ENCODE measurements at regions not wholly inside any gene's neighbourhood (a gene's known extent, or its start where the extent isn't known, plus 50 kb on each side); places are given as distances from the start of the nearest gene placed in this dataset.
"Not testable (repeated sequence)": the region's sequence is repeated elsewhere in the genome, so short reads cannot be mapped to it uniquely, and the experiment has no call there.

DNA sequence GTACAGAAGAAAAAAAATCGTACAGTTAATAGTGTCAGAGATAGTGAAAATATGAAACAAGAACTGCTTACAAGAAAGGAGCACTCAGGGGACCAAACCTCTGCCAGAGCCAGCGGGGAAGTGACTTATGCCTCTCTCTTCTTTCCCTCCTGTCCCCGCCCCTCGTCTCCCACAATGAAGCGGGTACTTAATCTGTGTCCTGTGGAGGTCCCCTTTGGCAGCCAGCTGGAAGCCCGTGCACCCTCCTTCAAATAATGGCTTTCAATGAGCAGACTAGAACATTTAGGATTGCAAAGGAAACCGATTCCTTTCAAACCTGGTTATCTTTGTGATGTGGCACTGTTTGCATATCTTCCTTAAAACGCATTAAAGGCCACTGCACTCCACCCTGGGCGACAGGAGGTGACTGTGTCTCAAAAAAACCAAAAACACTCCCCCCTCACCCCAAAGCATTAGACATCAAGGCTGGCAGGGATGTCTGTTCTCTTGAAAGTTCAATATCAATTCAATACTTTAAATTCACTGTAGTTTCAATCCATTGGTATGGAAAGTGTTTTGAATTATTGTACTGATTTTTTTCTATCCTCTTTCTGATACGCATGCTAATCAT, 51.7 kb downstream of the PPIAL4C start:
- DNase-seq, result not testable (repeated sequence)

DNA sequence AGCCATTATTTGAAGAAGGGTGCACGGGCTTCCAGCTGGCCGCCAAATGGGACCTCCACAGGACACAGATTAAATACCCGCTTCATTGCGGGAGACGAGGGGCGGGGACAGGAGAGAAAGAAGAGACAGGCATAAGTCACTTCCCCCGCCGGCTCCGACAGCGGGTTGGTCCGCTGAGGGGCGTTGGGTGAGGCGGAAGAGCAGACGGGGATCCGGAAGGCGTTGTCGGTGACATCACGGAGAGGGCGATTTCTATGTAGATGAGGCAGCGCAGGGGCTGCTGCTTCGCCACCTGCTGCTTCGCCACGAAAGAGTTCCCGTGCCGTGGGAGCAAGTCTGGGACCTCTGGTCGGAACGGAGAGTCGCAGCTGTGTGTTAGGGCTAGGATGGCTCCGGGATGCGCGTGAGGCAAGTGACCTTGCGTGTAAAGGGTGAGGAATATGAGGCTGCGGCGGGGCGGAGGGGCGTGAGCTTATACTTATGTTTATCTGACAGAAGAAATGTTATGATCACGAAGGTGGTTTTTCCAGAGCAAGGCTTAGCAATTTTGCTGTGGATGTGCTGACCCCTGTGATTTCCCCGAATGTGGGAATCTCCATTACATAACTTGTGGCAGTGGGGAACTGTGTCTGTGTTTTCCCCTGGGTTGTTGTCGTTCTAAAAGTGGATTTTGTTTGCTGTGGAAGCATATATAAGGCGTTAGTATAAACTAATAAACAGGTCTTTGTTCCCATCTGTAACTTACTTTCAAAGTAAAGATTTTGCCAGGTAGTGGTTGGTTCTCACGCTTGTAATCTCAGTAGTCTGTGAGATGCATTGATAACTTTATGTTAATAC, 52.9 kb downstream of the PPIAL4C start:
- peak; percentile 76 to 78 for DNase-seq

DNA sequence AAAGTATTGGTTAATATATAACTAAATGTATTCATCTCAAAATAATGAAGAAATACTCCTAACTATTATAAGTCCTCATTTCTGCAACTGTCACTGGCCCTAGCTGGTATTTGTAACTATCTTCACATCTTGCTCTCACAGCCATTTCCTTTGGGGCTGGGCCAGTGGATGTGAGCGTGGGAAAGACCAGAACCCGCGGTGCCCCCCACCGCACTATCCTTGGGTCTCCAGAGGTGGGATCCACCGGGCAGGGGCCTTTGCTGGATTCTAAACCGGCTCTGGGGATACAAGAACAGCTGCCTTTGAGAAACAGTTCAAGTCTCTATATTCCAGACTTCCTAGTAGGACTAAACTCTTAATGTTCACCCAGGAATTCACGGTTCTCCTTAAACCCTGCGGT, 54.8 kb downstream of the PPIAL4C start:
- DNase-seq, result not testable (repeated sequence)

DNA sequence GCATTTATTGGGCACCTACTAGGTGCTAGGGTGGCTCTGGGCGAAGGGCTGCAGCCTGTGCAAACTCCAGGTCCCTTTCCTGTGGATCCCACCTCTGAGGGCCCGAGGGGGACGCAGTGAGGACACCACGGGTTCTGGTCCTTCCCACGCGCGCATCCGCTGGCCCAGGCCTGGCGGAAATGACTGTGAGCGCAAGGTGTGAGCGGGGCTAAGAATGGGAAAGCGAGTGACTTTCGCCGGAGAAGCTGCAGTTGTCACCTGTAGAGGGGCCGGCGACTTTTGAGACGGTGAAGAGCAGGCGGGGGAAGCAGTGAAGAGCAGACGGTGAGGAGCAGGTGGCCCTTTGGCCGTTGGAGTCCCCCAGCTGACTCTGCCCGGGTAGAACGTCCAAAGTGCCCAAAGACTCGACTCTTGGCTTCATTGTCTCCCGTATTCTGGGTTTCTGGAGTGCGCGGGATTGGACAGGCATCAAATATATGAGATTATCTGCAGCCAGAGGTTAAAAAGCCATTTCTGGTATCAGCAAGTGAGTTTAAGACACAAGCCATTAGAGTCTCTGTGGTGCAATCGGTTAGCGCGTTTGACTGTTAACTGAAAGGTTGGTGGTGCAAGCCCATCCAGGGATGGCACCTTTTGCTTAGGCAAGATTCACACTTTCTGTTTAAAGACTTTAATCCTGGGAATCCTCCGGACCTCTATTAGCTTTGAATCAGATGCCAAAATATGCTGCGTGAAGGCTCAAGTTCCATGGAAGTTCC, 55.4 kb downstream of the PPIAL4C start:
- not testable (repeated sequence) for DNase-seq

DNA sequence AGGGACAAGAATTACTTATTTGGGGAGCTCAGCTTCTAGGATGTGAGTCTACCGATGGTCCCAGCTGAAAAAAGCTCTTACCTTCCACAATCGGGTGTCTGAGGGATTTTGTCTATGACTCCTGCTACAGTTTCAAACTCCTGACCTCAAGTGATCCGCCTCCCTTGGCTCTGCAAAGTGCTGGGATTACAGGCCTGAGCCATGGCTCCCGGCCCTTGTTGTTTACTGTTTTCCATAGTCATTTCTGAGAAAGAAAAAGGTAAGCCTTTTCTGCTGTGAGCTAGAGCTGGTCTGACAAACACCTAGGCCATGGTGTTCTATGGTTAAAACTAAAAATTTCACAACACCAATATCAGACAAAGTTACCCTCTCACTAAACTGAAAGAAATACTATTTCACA, 57.5 kb downstream of the PPIAL4C start:
- not testable (repeated sequence) for DNase-seq

DNA sequence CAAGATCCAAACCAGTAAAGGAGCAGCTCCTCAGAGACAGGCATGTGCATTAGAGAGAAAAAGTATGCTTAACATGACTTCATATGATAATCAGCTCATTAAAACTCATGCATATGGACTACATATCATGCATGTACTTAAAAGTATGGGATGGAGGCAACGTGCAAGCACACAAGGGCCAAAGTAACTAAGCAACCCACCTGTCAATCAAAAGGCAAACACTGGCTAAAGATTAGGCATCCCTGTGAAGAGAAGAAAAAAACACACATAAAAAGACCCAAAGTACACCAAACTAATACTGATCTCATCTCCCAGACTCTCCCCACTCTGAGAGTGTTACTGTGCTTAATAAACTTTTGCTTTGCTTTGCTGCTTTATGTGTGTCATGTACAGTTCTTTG, 61.2 kb downstream of the PPIAL4C start:
- not testable (repeated sequence) for DNase-seq

DNA sequence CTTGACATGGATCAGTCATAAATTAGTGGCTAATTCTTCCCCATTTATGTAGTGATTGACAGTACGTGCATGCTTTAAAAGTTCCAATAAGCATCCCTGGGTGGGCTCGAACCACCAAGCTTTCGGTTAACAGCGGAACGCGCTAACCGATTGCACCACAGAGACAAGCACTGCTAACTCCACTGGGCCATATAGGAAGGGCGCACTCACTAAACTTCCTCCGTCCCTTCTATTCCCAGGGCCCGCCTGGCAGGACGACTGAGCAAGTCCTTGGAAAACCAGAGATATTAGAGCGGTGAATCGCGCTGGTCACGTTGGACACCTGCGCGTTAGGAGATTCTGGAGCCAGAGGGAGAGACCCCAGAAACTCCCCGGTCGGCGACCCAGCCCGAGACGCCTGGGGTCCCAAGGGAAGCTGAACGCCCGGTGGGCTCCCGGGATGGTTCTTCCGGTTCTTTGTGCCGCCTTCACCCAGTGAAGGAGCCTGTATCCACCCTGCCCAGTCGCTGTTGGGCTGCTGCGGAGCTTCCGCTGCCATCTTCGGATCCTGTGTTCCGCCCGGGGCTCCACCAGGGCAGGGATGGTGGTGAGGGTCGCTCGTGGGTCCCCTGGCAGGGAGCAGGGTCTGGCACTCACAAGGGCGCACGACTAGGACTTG, 62.8 kb downstream of the PPIAL4C start:
- DNase-seq, result not testable (repeated sequence)

DNA sequence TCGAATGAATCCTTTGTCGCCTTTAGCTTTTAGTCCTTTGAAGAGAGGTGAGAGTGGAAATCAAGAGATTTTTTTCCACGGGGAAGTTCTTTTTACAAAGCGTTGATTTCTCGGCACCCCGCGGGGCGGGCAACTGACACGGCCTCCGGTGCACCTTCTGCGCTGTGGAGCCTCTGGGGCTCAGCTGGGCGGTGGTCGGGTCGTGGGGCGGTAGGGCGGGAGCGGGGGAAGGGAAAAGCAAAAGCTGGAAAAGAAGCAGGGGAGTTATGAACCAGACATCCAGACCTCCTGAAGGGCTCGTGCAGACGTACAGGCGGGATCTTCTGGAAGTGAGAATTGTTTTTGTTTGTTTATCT, 63.3 kb downstream of the PPIAL4C start:
- DNase-seq, result not testable (repeated sequence)

DNA sequence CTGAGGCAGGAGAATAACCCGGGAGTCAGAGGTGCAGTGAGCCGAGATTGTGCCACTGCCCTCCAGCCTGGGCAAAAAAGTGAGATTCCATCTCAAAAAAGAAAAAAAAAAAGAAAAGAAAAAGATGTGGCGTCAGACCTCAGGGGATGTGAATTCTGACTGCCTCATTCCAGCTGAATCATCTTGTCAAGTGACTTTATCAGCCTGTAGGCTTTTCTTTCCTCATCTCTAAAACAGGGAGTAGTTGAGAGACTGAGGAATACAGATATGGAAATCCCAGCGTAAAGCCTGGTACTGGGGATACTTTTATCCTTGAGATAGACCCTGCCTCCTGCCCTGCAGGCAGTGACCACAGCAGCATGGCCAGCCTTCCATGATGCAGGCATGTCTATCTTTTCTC, 74.1 kb downstream of the PPIAL4C start:
- DNase-seq, result not testable (repeated sequence)

DNA sequence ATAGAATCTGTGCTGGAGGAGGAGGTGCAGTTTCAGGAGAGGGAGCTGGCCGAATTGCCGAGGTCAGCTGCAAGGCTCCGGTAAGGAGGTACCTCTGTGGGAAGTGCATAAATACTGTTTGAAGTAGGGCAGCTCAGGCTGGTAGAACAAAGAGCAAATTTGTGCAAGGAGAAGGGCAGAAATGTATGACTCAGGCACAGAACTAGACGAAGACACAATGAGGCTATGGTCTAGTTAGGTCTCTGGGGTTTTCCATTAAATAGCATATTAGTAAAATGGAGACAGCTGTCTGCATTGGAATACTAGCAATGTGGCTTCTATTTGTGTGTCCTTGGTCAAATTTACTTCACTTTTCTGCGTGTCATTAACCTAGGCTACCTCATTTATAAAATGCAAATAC, 74.5 kb downstream of the PPIAL4C start:
- not testable (repeated sequence) for DNase-seq

DNA sequence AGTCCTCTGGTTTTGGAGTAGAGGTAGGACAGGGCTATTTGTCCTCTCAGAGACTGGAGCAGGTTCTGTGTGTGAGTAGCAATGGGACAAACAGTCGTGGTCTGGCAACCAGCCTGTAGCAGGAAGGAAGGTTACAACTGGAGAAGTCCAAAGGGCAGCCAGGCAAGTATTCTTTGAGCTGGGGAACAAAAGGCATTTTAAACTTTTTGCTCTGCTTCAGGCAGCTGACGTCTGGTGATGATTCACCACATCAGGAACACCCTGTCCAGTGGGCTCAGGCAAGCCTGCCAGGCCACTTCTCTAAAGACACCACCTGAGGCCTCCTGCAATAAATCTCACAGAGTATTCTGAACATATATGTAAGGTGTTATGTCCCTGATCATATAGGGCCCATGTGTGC, 81.0 kb downstream of the PPIAL4C start:
- not testable (repeated sequence) for DNase-seq

DNA sequence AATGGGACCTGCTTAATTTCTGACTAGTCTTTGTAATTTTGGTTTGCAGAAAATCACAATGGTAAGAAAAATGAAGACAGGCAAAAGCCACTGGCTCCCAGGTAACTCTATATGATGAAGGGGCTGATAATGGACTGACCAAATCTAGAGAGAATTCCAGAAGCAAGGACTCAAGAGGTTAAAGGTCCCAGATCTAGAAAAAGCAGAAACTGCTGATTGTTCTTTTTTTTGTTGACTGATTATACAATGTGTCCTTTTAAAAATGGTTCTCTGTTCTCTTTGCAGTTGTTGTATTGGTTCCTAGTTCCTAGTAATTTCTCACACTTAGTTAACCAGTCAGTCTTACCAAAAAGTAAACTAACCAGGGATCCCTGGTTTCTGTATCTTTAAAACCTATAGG, 81.4 kb downstream of the PPIAL4C start:
- DNase-seq, result not testable (repeated sequence)

DNA sequence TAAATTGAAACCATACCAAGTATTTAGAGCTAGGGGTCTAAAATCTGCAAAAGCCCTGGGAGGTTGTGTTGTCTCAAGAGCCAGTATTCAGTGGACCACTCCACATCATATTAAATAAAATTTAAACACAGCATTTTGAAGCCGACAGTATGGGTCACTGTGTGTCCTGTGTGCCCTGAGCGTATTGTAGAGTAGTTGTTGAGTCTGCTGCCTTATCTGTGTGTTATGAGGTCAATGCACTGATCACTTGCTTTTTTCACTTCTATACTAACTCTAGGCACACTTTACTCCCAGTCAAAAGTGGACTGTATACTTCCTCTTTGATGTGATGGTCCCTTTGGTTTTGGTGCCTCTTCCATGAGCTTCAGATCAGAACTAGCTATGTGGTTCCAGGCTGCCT, 81.9 kb downstream of the PPIAL4C start:
- not testable (repeated sequence) for DNase-seq

DNA sequence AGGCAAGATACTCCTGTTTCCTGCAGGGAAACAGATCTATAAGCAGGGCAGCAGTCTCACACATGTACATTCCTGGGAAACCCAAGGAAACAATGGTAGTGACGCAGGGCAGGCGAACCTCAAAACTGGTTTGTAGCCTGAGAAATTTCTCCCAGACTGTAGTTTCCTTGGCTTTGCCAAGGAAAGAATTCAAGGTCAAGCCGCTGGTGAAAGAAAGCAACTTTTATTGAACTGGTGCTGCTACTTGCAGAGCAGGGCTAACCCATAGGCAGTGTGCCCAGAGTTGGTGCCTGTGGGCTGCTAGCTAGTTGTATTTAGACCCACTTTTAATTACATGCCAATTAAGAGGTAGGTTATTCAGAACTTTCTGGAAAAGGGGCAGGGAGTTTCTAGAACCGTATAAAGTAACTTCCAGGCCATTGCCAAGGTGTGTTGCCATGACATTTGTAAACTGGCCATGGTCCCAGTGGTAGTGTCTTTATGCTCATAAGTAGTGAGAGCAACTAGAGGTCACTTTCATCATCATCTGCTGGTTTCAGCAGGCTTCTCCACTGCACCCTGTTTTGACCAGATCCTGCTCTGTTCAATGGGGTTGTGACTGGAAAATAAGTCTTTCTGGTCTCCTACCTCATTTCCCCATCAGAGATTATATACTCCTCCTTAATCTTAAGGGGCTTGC, 89.7 kb downstream of the PPIAL4C start:
- DNase-seq, result not testable (repeated sequence)

DNA sequence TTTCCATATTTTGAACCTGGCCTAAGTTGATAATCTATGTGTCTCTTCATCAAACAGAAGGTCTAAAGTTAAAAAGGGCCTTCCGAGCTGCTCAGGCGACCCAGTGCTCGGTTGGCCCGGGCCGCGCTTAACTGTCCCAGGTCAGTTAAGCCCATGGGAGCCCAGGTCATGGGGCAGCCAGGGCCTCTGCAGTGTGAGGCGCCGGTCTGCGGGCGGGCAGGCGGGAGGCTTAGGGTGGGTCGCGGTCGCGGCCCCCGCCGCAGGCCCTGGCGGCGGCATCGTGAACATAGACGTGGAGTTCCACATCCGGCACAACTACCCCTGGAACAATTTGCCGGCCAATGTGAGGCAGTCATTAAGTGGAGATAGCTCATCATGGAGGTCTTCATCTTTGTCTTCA, 91.3 kb downstream of the PPIAL4C start:
- not testable (repeated sequence) for DNase-seq

DNA sequence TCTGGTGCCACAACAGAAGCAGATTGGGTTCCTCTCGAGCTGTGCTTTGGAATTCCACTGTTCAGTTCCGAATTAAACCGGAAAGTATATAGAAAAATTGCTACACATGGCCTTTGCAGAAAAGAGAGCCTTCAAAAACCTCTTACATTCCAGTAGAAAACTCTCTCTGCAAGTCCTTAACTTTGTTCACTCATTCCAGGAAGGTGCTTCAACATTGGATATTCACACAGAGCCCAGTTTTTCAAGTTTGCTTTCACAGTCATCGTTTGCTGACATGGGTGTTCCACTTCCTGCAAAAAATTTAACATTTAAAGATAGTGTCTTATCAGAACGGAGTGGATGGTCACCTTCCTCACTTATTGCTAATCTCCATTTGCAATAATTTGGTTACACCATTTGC, 93.7 kb downstream of the PPIAL4C start:
- not testable (repeated sequence) for DNase-seq

DNA sequence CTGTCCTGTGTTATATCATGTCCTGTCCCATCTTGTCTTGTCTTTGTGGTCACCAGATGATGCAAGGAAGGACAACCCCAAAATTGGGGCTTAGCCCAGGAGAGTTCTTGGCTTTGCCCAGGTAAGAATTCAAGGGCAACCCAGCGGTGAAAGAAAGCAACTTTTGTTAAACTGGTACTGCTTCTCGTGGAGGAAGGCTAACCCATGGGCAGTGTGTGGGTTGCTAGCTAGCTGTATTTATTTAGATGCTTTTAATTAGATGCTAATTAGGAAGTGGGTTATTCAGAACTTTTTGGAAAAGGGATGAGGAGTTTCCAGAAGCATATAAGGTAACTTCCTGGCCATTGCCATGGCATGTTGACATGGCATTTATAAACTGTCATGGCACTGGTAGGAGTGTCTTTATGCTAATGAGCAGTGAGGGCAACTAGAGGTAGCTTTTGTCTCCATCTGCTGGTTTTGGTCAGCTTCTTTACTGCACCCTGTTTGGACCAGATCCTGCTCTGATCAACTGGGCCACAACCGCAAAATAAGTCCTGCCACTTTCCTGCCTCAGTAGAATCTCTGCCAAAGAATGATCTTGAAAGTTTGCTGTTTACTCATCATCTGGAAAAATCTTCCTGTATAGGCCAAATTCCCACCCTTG, 95.8 kb upstream of the FCGR1A start:
- not testable (repeated sequence) for DNase-seq

DNA sequence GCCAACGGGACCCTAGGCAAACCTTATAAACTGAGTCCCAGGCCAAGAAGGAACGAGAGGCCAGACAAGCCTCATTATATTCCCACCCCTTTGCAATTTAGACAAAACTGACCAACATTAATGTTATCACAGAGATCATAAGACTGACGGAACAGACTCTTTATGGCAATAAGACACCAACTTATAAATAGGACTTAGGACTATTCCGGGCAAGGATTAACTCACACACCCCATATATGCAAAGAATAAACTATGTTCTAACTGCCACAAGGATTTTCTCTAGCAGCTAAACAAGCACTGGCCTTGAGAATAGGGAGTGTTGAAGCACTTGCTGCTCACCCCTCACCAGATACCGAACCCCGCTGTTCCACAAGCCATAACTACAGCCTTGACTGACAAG, 91.1 kb upstream of the FCGR1A start:
- DNase-seq, result not testable (repeated sequence)

DNA sequence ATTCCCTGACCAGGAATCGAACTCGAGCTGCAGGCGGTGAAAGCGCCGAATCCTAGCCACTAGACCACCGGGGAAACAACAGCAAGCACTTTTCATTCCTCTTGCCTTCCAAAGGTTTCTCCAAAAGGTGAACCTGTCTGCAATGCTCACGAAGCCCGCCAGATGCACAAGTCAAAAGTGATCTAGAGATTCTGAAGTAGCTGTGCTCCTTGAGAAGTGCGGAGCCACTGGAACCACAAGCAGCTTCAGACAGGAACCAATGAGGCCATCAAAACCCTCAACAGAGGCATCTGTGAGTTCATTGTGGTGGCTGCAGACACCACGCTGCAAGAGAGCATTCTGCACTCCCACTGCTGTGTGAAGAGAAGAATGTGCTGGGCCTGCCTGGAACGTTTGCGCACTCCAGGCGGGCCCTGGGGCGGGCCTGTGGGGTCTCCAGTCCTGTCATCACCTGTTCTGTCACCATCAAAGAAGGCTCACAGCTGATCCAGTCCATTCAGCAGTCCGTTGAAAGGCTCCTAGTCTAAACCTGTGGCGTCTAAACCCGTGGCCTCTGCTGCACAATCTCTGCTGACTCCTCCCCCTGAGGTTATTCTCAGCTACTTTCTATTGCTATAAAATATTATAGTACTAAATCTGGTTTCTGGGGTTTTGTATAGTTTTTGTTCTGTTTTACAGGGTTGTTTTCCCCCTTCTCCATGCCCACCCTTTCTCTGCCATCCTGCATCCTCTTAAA, 89.5 kb upstream of the FCGR1A start:
- not testable (repeated sequence) for DNase-seq

DNA sequence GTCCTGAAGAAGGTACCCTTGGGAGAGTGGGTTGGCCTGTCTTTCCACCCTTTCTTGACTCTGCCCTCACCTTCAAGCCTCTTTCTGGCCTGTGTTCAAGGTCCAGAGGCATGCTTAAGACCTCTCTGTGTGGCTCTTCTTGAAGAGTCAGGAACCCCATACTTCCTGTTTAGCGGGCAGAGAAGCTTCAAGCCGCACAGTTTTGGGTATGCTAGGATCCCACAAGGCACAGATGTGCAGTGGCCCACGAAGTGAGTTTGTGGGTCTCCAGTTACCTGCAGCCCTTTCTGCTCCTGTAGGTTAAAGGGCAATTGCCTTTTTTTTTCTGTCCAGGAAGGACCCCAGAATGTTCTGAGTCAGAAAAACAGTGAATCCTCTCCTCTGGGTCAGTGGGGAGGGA, 87.4 kb upstream of the FCGR1A start:
- not testable (repeated sequence) for DNase-seq

DNA sequence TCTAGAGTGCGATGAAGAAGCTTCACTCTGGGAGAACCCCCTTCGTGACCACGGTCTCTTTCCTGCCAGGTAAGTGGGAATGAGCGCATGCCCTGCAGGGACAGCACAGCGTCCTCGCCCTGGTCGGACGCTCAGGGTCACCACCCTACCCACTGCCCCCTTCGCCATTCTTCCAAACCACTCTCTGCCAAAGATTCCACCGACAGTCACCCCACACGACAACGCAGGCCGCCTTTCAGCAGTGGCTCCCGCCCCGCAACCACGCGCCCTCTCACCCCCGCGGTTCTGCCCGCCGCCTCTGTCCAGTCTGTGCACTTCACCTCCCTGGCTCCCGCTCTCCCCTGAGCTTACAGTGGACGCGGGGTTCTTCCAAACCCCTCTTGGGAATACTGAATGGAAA, 82.3 kb upstream of the FCGR1A start:
- not testable (repeated sequence) for DNase-seq

All from Kasumi-1 (cell line).